HepG2 (cell line): ENCODE measurements at regions not wholly inside any gene's neighbourhood (a gene's known extent, or its start where the extent isn't known, plus 50 kb on each side); places are given as distances from the start of the nearest gene placed in this dataset.

Source experiments
- ATF1 ChIP-seq: IDR thresholded peaks from 2 replicates; pipeline ENCODE4 v1.6.1; 2016; ENCODE audit warnings: mild to moderate bottlenecking, control low read depth
- ATM ChIP-seq: fragments of 450-650 bp; IDR thresholded peaks from 2 replicates; pipeline ENCODE4 v1.7.1; 2017; ENCODE audit warnings: mild to moderate bottlenecking, borderline replicate concordance
- MNT ChIP-seq: fragments of 450-650 bp; IDR thresholded peaks from 2 replicates; pipeline ENCODE4 v1.6.1; 2016
- MXI1 ChIP-seq: IDR thresholded peaks from 3 replicates; pipeline ENCODE4 v1.6.1; 2012; ENCODE audit warnings: low read depth, low read length, inconsistent platforms, borderline replicate concordance
- ZNF773 ChIP-seq: sonication (generic); formaldehyde crosslinking; IDR thresholded peaks from 2 replicates; pipeline ENCODE4 v1.4.0; 2020; ENCODE audit warnings: missing genetic modification reagents, borderline replicate concordance

GRCh38 chr5:2685651-2686272 is 65.7 kb downstream of the IRX2 start:
- TF ChIP-seq MNT = no peak
- TF ChIP-seq ATF1 (CRISPR knock-in tag) = no peak
- no peak for TF ChIP-seq ATM
- no peak for TF ChIP-seq ZNF773 (CRISPR knock-in tag)
- no peak for TF ChIP-seq MXI1
